Activated CD4-positive, alpha-beta T cell treated with anti-CD3 and anti-CD28 coated beads, Interleukin-10, Interleukin-2, amounts not matched to agents 100 ng/mL and 50 ng/mL, durations not matched to agents 16 hours and 8 hours (primary cell): ENCODE measurements at regions not wholly inside any gene's neighbourhood (a gene's known extent, or its start where the extent isn't known, plus 50 kb on each side); places are given as distances from the start of the nearest gene placed in this dataset.

Experiments
- DNase-seq: peaks from one replicate; pipeline ENCODE4 v3.0.0-alpha.2; 2020

- DNase-seq = no peak
Measured at GRCh38 chr2:100660851-100661584, 98.2 kb downstream of the PDCL3 start.

- DNase-seq = no peak
Measured at GRCh38 chr2:100662866-100663265, 100.1 kb downstream of the PDCL3 start.

- no peak for DNase-seq
Measured at GRCh38 chr2:100664021-100664755, 101.4 kb downstream of the PDCL3 start.

- DNase-seq = no peak
Measured at GRCh38 chr2:100664756-100665101, 101.9 kb downstream of the PDCL3 start.

GRCh38 chr2:100666996-100667395 lies 104.2 kb downstream of the PDCL3 start:
- DNase-seq = no peak

- DNase-seq = no peak
Measured at GRCh38 chr2:100667801-100668200, 105.0 kb downstream of the PDCL3 start.

GRCh38 chr2:100670232-100670631 lies 107.4 kb downstream of the PDCL3 start:
- no peak for DNase-seq

- DNase-seq = no peak
Measured at GRCh38 chr2:100673115-100673514, 110.3 kb downstream of the PDCL3 start.

- DNase-seq = no peak
Measured at GRCh38 chr2:100673691-100674485, 111.1 kb downstream of the PDCL3 start.

GRCh38 chr2:100674666-100675065 lies 111.9 kb downstream of the PDCL3 start:
- DNase-seq = no peak

- no peak for DNase-seq
Measured at GRCh38 chr2:100675373-100675772, 112.6 kb downstream of the PDCL3 start.

GRCh38 chr2:100675855-100676254 lies 113.1 kb downstream of the PDCL3 start:
- no peak for DNase-seq

- no peak for DNase-seq
Measured at GRCh38 chr2:100676346-100676745, 113.6 kb downstream of the PDCL3 start.

GRCh38 chr2:100677611-100678185 lies 114.9 kb downstream of the PDCL3 start:
- DNase-seq = no peak

- no peak for DNase-seq
Measured at GRCh38 chr2:100679211-100679610, 116.4 kb downstream of the PDCL3 start.

GRCh38 chr2:100682536-100682935 lies 119.7 kb downstream of the PDCL3 start:
- no peak for DNase-seq

GRCh38 chr2:100683231-100683630 lies 120.4 kb downstream of the PDCL3 start:
- DNase-seq = no peak

- no peak for DNase-seq
Measured at GRCh38 chr2:100691846-100692245, 128.1 kb upstream of the NPAS2 start.

GRCh38 chr2:100692381-100692780 lies 127.6 kb upstream of the NPAS2 start:
- DNase-seq = no peak

GRCh38 chr2:100692906-100693305 lies 127.0 kb upstream of the NPAS2 start:
- DNase-seq = no peak

- no peak for DNase-seq
Measured at GRCh38 chr2:100699131-100699530, 120.8 kb upstream of the NPAS2 start.

- no peak for DNase-seq
Measured at GRCh38 chr2:100702438-100703109, 117.4 kb upstream of the NPAS2 start.

GRCh38 chr2:100703213-100703612 lies 116.7 kb upstream of the NPAS2 start:
- DNase-seq = no peak
